HG03139 (cell line): ENCODE measurements at regions not wholly inside any gene's neighbourhood (a gene's known extent, or its start where the extent isn't known, plus 50 kb on each side); places are given as distances from the start of the nearest gene placed in this dataset.

Source experiments
- ATAC-seq: cut with Tn5 transposase; IDR thresholded peaks from one replicate; pipeline ENCODE4 v1.9.1; 2021; ENCODE audit not compliant: unreplicated experiment

DNA sequence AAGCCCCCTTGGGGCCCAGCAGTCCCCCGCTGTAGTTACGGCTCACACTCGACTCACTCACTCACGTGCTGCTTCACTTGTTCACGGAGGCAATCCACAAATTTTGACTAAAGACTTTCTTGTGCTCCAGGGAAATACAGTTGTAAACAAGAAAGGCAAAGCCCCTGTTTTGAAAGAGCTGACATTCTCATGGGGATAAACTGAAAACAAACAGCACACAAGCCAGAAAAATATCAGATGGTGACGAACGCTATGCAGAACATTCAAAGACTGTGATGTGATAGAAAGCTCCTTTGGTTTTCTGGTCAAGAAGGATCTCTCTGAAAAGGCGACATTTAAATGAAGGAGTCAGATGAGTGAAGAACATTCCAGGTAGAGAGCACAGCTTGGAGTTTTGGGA, 385.3 kb upstream of the SMIM21 start:
- ATAC-seq = no peak

DNA sequence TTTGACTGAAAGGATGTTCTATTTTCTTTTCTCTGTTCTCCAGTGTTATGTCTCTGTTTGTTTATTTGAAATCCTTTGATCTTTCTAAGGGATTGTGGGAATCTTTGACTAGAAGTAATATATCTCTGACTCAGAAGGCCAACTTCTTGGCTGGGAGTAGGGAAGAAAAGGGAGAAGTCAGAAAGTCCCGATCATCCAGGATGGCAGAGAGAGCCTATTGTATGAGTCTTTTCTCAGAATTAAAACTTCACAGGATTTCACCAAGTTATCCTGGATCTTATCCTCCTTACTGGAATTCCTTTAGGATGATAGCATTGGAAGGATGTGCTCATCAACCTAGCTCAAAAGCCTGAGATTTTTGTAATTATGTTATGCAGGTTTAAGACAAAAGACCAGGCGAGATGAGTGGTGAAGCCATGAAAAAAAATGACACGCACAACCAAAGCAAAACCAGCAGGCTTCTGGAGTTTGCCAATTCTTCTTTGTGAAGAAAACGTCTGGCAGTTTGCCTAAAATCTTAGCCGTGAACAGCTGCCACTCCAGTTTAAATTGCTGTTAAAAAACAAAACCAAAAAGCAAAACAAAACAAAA, 383.6 kb upstream of the SMIM21 start:
- no peak for ATAC-seq

DNA sequence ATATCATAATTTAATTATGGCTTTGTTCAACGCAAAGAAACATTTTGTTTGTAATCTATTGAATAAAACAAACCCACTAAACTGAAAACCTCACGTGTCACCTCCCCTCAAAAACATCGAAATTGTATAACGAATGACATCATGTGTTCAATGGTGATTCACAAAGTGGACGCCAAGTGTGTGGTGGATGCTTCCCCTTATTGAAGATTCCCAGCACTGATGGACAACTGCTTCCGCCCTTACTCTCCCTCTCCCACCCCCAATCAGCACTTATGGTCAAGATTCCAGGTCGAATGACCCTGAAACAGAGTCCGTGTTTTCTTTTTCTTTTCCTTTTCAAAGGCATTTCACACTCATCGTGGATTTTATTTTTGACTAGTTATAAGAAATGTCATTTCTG, 383.0 kb upstream of the SMIM21 start:
- no peak for ATAC-seq

DNA sequence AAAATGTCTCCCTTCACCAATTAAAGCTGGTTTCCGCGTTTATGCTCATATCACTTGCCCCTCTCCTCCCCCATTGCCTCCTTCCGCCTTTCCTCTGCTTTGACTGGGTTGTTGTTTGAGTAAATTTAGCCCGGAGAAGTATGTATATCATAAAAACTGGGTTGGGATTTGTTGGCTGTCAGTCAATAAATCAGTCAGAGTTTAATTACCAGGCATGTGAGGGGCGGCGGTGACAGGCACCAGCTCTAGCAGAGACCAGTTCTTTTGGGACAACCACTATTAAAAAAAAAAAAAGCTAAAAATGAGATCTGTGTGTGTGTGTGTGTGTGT, 382.4 kb upstream of the SMIM21 start:
- no peak for ATAC-seq

DNA sequence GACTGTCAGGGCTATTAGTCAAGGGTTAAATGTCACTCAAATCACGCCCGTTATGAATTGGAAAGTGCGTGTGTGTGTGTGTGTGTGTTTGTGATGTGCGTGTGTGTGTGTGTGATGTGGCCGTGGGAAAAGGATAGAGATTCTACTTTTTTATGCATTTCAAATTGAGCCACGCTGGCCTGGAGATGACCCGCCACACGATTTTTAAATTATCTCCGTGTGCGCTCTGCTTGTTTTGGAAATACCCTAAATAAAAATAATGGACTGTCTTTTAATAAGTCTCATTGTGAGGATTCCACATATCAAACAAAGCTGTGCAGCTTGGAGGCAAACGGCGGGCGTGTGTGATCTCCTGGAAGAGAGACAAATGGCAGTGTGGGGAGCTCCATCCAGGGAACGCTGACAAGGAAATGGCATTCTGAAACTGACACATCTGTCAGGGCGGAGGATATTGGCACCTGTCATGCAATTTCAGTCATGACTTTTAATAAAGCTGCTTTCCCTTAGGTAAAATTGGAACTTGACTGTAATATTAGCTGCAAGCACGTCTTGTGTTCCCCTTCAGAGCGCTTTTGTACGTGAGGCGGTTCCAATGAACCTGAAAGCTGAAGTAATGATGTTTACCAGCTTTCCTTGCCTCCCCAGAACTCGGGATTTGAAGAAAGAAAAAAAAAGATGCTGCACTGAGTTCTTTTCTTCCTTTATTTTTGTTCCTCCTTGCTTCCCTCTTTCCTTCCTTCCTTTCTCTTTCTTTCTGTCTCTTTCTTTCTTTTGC, 381.8 kb upstream of the SMIM21 start:
- ATAC-seq = no peak

DNA sequence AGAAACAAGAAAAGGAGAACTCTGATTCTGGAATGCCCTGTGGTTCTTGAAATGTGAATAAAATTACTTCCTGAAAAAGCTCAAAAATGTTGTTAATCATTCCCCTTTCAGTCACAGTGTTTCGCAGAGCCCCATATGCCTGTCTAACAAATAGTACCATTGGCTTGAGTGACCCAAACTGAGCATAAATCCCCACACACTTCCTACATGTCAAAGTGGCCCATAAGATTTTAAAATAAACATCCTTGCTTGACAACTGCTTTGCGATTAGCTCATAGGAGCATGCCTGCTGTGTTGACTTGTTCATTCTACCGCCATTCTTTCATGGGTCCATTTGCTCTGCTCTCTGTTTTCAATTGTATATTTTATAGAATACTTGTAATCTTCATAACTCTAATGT, 377.8 kb upstream of the SMIM21 start:
- ATAC-seq = no peak

DNA sequence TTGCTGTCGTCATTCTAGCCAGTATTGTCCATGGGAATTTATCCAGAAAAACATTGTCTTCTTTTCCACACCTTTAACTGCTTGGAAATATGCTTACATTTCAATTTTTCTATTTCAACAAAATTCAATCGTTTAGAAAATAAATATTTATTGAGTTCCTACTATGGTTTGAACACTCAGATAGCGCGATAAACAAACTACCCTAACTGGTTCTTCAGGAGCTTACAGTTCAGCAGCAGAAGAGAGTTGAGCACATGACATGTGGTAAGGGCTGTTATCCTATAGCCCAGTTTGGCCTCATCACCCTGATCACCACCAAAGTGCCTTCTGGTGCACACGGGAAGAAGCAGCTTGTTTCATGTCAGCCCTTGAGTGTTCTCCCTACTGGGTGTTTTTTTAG, 375.2 kb upstream of the SMIM21 start:
- no peak for ATAC-seq

DNA sequence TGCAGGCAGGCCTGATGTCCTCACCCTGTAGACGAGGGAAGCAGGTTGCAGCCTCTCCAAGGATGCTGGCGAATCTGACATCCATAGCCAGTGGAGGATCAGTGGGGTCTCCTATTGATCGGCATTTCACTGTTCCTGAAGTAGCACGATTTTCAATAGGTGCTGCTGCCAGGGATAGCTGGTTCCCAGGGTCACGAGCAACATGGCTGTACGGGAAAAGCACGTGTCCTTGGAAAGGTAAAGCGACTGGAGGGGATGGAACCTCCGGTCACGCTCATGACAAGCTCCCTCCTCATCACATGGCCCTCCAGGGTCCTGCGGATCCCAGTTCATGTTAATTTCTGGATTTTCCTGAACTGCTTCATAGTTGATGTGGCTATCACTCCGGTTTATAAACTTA, 373.7 kb upstream of the SMIM21 start:
- ATAC-seq = no peak

DNA sequence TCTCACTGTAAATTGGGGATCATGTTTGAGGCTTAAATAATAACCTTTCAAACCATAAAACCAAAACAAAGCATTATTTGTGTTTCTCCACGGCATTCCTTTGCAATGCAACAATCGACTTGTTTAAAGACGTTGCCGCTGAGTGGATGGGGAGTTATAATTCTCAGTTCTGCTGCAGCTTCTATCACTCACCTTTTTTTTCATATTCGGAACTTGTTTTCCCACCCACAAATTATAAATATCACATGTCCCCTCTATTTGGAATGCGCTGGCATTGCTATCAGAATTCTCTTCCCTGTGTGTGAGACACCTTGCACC, 372.8 kb upstream of the SMIM21 start:
- no peak for ATAC-seq

DNA sequence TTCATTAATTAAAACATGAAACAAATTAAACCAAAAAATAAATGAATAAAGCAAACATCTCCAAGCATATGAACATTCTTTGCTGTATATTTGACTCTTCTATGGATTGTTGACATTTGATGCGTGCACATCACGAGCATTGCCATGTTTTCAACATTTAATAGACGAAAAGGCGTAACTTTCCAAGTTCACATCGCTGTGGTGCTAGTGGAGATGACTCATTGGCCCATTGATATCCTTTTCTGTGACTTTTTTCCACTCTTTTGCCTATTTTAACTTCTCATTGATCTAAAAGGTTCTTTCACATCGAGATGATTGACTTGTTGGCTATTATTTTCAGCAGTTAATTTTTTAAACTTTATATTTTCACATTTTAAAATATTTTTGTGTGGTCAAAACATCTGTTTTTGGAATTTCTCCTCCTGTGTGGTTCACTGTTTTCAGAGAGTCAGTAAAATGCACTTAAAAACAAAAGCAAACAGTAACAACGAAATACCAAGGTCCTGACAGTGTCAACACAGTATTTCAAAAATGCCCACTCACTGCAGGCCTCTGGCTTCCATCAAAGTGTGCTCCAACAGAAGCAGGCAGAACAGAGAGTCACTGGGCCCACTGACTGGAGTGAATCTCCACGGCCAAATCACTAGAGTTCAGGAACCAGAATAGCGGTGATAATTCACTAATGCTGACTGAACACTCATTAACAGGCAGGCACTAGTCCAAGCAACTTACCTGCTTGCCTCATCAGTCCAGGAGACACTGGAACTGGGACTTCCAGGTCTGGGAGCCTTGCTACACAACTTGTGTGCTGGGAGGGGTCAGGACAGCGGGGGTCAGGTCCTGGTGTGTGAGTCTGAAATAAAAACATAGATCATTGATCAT, 372.2 kb upstream of the SMIM21 start:
- ATAC-seq = no peak

DNA sequence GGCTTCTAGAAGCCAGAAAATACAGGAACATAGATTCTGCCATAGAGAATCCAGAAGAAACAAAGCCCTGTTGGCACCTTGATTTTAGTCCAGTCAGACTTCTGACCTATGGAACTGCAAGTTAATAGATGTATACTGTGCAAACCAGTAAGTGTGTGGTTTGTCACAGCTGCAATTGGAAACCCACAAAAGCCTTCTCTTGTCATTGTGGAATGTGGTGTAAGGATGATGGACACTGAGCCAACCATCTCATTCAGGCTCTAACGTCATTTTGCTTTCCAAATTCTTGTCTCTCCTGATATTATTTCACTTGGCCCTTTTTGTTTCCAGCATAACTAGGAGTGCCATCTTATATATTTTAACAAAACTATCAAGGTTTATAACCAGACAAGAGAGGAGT, 369.5 kb upstream of the SMIM21 start:
- ATAC-seq = no peak

DNA sequence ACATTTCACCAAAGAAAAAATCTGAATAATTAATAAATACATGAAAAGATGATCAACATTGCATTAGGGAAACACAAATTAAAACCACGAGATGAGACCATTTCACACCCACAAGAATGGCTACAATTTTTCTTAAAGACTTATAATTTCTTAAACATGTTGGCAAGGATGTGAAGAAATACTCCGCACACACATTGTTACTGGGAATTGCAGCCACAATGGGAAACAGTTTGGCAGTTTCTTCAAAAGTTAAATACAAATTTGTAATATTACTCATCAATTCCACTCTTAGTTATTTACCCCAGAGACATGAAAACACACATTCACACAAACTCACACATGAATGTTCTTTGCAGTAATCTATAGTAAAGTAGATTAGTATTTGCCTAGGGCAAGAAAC, 363.3 kb upstream of the SMIM21 start:
- no peak for ATAC-seq

DNA sequence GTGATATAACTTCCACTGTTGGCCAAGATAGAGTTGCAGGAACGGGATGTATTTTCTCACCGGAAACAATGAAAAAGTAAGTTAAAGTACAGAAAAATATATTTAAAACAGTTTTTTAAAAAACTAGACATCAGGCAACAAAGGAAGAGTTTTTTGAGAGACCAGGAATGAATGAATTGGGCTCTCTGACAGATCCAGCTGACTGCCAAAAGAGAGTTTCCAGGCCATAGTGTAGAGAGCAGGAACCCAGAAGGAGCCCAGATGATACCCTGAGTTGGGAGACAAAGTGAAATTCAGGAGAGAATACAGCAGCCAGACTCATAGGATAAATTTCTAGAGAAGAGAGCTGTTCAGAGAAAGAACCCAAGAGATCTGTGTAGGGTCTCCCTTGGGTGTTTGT, 362.6 kb upstream of the SMIM21 start:
- ATAC-seq = no peak

DNA sequence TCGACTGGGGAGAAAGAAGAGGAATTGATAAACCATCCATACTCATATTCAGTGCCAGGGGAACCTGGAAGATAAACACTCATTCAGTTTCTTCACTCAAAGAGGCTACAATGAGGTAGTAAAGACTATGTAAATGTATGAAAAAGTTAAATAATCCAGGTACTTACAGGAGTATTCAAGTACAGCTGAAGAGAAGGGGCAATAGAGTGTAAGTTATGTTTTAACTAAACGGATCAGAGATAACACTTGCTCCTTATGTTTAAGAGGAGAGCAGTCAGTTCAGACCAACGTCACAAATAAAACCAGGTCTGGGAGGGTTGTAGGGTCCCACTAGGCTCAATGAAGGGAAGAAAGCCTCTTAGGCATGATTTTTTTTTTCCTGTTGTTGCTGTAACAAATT, 358.3 kb upstream of the SMIM21 start:
- no peak for ATAC-seq

DNA sequence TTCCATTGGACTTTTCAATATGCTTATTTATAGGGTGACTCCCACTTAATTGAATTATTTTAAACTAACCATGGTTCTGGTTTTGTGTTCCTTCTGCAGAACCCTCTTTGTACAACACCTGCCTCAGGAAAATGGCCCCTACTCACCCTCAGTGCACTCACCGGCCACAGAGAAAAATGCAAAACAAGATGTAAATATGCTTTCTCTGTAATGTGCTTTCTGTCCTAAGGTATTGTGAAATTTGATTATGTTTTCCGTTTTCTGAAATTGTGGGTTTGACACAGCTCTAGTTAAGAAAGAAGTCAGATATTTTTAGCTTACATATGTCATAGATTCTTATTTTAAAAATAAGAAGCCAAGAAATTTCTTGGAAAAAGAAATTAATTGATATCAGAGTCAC, 357.7 kb upstream of the SMIM21 start:
- ATAC-seq = no peak

DNA sequence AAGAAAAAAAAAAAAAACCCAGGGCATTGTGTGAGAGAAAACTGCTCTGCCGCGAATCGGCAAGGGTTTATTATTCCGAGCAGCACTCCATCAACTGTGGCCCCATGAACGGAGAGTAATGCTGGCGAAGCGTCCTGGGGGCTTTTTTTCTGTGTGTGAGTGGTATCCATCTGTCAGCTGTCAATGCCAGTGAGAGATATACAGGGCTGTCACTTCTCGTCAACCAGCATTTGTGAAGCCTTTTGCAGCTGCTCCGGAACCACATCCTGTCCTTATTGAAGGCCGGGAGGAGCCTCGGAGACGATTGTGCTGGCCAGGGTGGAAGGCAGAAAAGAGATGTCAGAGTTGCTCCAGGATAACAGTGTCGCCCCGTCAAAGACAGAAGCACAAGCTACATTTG, 356.9 kb upstream of the SMIM21 start:
- no peak for ATAC-seq

DNA sequence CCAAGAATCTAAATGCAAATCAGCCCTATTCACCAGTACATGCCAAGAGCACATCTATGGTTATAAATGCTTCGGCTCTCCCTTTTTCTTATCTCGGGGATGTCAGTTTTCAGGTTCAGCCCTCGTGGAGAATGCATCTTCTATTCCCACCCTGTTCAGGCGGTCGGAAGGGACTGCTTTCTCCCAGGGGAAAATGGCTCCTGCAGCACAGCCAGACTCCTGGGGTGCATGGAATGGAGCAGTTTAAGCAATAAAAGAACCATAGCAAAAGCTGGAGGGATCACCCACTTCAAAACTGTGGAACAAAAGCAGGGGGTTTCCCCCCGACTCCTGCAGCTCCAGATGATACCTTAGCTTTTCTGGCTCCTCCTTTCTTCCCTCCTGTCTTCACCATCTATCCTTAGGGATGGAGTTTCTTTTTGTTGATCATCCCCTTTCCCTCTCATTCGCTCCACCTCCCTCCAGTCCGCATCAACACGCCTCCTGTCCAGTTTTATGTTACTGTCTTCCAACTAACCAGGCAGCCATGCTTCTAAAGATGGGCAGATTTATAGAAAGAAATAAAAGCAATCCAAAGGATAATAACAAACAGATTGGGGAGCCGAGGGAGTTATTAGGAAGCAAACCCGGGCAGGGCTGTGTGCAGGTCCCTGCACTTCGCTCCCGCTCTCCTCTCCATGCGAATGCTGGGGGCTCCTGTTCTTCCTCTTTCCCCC, 356.2 kb upstream of the SMIM21 start:
- ATAC-seq = no peak

DNA sequence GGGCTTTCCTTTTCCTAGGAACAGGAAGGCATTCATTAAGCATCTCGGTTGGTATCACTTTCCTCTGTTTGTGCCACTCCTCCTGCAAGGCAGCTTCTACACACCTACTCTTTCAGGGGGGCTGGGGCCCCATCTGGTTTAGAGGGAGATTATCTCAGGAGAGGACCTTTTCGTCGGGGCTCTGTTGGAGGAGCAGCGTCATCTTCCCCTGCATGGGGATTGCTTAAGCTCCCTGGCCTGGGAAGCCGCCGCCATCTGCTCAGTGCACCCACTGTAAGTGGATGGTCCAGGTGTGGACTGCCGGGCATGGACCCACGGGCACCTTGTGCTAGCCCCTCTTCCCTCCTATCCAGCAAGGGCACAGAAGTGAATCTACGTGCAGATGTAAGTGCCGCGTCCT, 355.3 kb upstream of the SMIM21 start:
- ATAC-seq = no peak

DNA sequence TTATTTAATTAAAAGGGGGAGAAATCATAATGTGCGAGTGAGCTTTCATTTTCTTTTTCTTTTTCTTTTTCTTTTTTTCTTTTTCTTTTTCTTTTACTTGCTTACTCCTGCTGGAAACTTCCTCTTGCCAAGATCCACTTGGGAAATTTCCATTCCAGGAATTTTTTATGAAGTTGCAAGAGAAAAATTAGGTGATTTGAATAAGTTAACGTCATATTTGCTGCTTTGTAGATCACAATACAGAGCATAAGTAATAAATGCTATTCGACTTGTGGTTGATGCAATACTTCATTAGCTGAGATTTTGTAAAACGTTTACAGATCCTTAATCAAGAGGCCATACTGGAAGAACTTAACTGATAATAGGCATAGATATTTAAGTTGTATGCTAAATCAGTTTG, 354.7 kb upstream of the SMIM21 start:
- no peak for ATAC-seq

DNA sequence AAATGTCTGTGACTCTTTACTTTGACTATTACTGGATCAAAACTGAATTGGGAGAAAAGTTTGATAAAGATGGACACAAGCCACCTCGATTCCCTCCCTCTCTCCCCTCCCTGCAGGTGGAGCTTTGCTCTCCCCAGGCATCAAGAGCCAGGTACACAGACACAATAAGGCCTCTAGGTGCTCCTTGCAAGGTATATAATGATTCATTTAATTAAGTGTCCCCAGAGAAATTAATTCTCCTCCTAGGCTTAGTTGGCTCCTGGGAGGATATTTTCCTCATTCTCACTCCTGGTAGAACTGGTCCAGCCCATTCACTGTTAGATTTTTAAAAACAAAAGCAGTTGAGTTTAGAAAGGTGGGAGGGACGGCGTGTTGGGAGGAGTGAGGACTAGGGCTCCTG, 352.4 kb upstream of the SMIM21 start:
- ATAC-seq = no peak

DNA sequence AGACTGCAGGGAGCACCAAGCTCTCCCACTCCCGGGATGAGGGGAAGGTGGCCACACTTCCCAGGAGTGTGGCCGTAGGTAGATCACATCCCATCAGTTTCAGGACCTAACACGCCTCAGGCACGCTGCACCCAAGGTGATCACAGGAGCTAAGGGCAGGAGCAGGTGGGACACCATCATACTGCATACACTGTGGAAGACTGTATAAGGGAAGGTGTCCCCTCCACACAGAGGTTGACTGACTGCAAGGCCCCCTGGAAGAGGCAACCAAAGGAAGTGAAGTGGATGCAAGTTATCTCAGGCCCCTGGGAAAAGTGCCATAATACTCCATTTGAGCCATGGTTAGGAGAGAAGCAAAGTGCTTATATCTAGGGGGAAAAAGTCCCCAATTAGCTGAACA, 351.9 kb upstream of the SMIM21 start:
- ATAC-seq = no peak

DNA sequence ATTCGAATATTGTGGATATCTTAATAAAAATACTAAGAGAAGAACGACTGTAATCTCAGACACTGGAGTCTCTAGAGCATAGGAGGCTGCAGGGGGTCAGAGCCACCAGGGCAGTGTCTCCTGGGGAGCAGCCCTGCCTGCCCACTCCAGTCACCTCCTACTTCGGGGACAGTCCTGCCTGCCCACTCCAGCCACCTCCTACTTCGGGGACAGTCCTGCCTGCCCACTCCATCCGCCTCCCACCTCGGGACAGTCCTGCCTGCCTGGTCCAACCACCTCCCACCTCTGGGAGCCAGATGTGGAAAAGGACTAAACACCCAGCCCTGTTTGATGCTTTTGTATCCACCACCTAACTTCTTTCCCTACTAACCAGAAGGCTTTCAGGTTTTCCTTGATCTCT, 350.1 kb upstream of the SMIM21 start:
- ATAC-seq = no peak
